ENCODE measurements at regions not wholly inside any gene's neighbourhood (a gene's known extent, or its start where the extent isn't known, plus 50 kb on each side); places are given as distances from the start of the nearest gene placed in this dataset.

DNA sequence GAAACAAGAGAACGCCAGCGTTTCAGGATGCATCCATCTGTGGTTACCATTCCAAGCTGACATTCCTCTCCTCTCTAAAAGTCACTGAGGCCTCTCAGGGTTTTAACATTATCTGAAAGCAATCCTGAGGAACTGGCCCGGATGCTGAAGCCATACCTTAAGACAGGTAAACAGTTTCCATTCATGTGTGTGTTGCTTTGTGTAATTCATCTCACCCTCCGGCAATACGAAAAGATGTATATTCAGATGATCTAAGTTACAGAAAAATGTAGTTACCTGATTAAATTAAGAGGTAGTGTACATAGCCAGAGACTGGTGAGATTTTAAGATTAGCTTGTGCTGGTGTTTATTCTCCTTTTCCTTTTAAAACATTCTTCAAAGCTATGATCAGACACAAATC lies 68.4 kb upstream of the BACH2 start:
- TF ChIP-seq, protein P1, sequence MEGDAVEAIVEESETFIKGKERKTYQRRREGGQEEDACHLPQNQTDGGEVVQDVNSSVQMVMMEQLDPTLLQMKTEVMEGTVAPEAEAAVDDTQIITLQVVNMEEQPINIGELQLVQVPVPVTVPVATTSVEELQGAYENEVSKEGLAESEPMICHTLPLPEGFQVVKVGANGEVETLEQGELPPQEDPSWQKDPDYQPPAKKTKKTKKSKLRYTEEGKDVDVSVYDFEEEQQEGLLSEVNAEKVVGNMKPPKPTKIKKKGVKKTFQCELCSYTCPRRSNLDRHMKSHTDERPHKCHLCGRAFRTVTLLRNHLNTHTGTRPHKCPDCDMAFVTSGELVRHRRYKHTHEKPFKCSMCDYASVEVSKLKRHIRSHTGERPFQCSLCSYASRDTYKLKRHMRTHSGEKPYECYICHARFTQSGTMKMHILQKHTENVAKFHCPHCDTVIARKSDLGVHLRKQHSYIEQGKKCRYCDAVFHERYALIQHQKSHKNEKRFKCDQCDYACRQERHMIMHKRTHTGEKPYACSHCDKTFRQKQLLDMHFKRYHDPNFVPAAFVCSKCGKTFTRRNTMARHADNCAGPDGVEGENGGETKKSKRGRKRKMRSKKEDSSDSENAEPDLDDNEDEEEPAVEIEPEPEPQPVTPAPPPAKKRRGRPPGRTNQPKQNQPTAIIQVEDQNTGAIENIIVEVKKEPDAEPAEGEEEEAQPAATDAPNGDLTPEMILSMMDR (conservative IDR thresholded peaks at IDR 0.05; ENCODE audit: low read length), result no peak
- TF ChIP-seq EZH2phosphoT487 (IDR thresholded peaks at IDR 0.05; ENCODE audit: borderline replicate concordance, low read depth, low read length), result no peak
